RWPE2 (cell line): ENCODE measurements at regions not wholly inside any gene's neighbourhood (a gene's known extent, or its start where the extent isn't known, plus 50 kb on each side); places are given as distances from the start of the nearest gene placed in this dataset.

Experiments
- ATAC-seq: fragments of 200-7000 bp; cut with Tn5 transposase; 3 replicates; pipeline ENCODE4 v1.9.1; 2021; ENCODE audit warnings: low read depth
- DNase-seq: peaks from one replicate; pipeline ENCODE4 v3.0.0-alpha.2; 2020; ENCODE audit warnings: low spot score
- H3K27ac ChIP-seq: fragments of 450-650 bp; 2 replicates; pipeline ENCODE4 v1.5.1; 2017; ENCODE audit warnings: mild to moderate bottlenecking; ENCODE audit not compliant: poor library complexity, severe bottlenecking
- H3K27me3 ChIP-seq: fragments of 250-450 bp; sonication (Bioruptor Pico); 2 replicates; pipeline ENCODE4 v1.5.1; 2021; ENCODE audit warnings: mild to moderate bottlenecking, moderate library complexity; ENCODE audit not compliant: insufficient read depth, poor library complexity, severe bottlenecking
- H3K36me3 ChIP-seq: fragments of 250-450 bp; sonication (Bioruptor Pico); 2 replicates; pipeline ENCODE4 v1.5.1; 2020; ENCODE audit warnings: low read depth, mild to moderate bottlenecking, moderate library complexity
- H3K4me1 ChIP-seq: fragments of 250-450 bp; sonication (Bioruptor Pico); 2 replicates; pipeline ENCODE4 v1.5.1; 2021; ENCODE audit warnings: mild to moderate bottlenecking, moderate library complexity; ENCODE audit not compliant: insufficient read depth, poor library complexity, severe bottlenecking
- H3K4me3 ChIP-seq: fragments of 250-450 bp; sonication (Bioruptor Pico); 2 replicates; pipeline ENCODE4 v1.5.1; 2021; ENCODE audit warnings: mild to moderate bottlenecking, moderate library complexity; ENCODE audit not compliant: severe bottlenecking
- H3K9me3 ChIP-seq: fragments of 250-450 bp; sonication (Bioruptor Pico); 2 replicates; pipeline ENCODE4 v1.5.1; 2021; ENCODE audit warnings: mild to moderate bottlenecking, moderate library complexity; ENCODE audit not compliant: severe bottlenecking
- TF ChIP-seq, protein P1 (sequence below): fragments of 450-650 bp; IDR thresholded peaks from one replicate; pipeline ENCODE4 v1.5.1; 2017; ENCODE audit warnings: mild to moderate bottlenecking, moderate library complexity; ENCODE audit not compliant: poor library complexity, severe bottlenecking

DNA sequence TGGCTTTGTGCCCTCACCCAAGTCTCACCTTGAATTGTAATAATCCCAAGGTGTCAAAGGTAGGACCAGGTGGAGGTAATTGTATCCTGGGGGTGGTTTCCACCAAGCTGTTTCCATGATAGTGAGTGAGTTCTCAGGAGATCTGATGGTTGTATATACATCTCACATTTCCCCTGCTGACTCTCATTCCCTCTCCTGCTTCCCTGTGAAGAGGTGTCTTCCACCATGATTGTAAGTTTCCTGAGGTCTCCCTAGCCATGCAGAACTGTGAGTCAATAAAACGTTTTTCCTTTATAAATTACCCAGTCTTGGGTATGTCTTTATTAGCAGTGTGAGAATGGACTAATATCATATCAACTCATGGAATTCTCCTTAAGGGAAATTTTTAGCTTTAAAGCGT is 302.6 kb downstream of the LIG4 start:
- Histone ChIP-seq H3K4me1 (no peaks in the 10 kb centered on the region), H3K9me3 (peaks cover 3% of the 10 kb centered on the region), H3K36me3 (no peaks in the 10 kb centered on the region), H3K4me3 (no peak overlapping the region), H3K27ac (no peak overlapping the region), H3K27me3 (no peaks in the 10 kb centered on the region)
- no peak for ATAC-seq
- no peak for DNase-seq
- TF ChIP-seq, protein P1, sequence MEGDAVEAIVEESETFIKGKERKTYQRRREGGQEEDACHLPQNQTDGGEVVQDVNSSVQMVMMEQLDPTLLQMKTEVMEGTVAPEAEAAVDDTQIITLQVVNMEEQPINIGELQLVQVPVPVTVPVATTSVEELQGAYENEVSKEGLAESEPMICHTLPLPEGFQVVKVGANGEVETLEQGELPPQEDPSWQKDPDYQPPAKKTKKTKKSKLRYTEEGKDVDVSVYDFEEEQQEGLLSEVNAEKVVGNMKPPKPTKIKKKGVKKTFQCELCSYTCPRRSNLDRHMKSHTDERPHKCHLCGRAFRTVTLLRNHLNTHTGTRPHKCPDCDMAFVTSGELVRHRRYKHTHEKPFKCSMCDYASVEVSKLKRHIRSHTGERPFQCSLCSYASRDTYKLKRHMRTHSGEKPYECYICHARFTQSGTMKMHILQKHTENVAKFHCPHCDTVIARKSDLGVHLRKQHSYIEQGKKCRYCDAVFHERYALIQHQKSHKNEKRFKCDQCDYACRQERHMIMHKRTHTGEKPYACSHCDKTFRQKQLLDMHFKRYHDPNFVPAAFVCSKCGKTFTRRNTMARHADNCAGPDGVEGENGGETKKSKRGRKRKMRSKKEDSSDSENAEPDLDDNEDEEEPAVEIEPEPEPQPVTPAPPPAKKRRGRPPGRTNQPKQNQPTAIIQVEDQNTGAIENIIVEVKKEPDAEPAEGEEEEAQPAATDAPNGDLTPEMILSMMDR, result no peak

DNA sequence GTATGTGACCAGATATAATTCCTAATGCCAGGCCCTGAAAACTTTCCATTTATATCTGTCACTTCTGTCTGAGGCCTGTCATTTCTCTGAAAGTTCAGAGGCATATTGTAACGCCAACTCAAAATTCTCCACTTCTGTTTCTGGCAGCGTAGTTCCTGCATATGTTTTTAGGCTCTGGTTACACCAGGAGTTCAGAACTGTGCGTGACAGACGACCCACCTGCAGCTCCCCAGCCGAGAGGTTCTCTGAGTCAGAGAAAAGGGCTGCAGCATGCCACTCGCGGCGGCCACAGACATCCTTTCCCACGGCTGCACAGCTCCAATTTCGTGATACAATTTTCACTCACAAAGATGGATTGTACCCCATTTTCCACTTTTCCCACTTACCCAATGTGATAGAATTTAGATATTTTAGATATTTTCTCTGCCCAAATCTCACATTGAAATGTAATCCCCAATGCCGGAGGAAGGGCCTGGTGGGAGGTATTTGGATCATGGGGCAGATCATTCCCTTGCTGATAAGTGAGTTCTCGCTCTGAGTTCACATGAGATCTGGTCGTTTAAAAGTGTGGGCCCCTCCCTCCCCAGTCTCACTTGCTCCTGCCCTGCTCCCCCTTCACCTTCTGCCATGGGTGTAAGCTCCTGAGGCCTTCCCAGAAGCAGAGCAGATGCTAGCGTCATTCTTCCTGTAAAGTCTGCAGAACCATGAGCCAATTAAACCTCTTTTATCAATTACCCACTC is 308.1 kb downstream of the LIG4 start:
- TF ChIP-seq, protein P1, result no peak
- Histone ChIP-seq H3K36me3 (no peaks in the 10 kb centered on the region), H3K27me3 (no peaks in the 10 kb centered on the region), H3K4me3 (no peak overlapping the region), H3K4me1 (no peaks in the 10 kb centered on the region), H3K9me3 (no peaks in the 10 kb centered on the region), H3K27ac (no peak overlapping the region)
- ATAC-seq (no peak), DNase-seq (no peak)

DNA sequence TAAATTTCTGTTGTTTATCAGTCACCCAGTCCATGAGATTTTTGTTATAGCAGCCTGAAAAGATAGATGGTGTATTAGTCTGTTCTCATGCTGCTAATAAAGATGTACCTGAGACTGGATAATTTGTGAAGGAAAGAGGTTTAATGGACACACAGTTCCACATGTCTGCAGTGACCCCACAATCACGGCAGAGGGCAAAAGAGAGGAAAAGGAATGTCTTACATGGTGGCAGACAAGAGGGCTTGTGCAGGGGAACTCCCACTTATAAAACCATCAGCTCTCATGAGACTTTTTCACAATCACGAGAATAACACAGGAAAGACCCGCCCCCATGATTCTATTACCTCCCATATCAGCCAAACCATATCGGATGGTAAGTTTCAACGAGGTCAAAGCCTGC is 309.2 kb downstream of the LIG4 start:
- H3K9me3 ChIP-seq, result no peaks in the 10 kb centered on the region
- TF ChIP-seq, protein P1, result no peak
- ATAC-seq (no peak), DNase-seq (no peak)
- no peak overlapping the region for H3K4me3 ChIP-seq
- H3K27me3 ChIP-seq, result no peaks in the 10 kb centered on the region
- no peak overlapping the region for H3K27ac ChIP-seq
- H3K4me1 ChIP-seq, result no peaks in the 10 kb centered on the region
- no peaks in the 10 kb centered on the region for H3K36me3 ChIP-seq

DNA sequence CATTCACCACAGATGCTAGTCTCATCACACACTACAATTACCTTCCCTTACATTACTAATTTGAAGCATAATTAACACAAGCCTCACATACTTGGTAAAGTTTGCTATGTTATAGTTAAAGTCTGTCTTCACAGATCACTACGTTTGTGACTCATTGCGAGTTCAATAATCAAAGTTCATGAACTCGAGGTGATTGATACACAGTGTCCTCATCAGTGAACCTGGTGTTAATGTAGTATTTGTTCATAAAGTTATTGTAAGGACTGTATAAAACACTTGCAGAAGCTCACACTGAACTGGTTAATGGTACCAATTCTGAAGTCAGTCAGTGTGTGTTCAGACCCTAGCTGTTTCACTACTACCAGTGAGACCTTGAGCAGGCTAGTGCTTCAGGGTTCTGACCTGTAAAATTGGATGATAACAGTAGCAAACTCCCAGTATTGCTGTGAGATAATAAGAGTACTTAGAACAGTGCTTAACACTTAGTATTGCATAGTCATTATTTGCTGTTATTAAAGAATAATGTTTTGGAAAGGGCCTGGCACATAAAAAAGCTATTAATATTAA is 313.3 kb downstream of the LIG4 start:
- Histone ChIP-seq H3K4me3 (no peak overlapping the region), H3K27ac (no peak overlapping the region), H3K9me3 (no peaks in the 10 kb centered on the region), H3K4me1 (no peaks in the 10 kb centered on the region), H3K27me3 (no peaks in the 10 kb centered on the region), H3K36me3 (no peaks in the 10 kb centered on the region)
- no peak for DNase-seq
- TF ChIP-seq, protein P1, result no peak
- no peak for ATAC-seq

DNA sequence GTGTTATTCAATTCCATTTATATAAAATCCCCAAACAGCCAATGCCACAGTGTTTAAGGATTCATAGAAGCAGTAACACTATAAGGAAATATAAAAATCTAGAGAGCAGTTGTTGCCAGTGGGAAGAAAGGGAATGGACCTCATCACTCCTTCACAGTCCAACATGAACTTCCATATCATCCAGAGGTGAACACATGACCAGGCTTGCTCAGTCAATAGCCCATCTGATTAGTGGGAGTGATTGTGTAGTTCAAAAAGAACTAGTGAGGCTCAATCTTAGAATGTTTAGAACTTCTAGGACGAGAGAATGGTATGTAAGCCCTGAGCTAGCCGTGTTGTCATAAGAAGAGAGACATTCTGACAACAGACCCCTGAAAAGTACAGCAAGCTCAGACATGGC is 314.1 kb downstream of the LIG4 start:
- H3K4me3 ChIP-seq, result no peak overlapping the region
- TF ChIP-seq, protein P1, result no peak
- no peaks in the 10 kb centered on the region for H3K27me3 ChIP-seq
- no peak overlapping the region for H3K27ac ChIP-seq
- no peaks in the 10 kb centered on the region for H3K4me1 ChIP-seq
- no peaks in the 10 kb centered on the region for H3K9me3 ChIP-seq
- no peaks in the 10 kb centered on the region for H3K36me3 ChIP-seq
- ATAC-seq (no peak), DNase-seq (no peak)
